K562 (cell line): ENCODE measurements at regions not wholly inside any gene's neighbourhood (a gene's known extent, or its start where the extent isn't known, plus 50 kb on each side); places are given as distances from the start of the nearest gene placed in this dataset.

ENCODE experiments used
- ADNP ChIP-seq: fragments of 200-800 bp; sonication (Bioruptor generic); IDR thresholded peaks from 2 replicates; pipeline ENCODE4 v1.6.1; 2016; ENCODE audit warnings: missing genetic modification characterization, missing compliant biosample characterization
- CLOCK ChIP-seq: fragments of 250-450 bp; sonication (Bioruptor Pico); IDR thresholded peaks from 2 replicates; pipeline ENCODE4 v1.4.0; 2020; ENCODE audit warnings: mild to moderate bottlenecking, moderate library complexity, borderline replicate concordance
- DMBX1 ChIP-seq: fragments of 250-450 bp; sonication (Bioruptor Pico); IDR thresholded peaks from 2 replicates; pipeline ENCODE4 v1.8.0; 2022; ENCODE audit warnings: inconsistent platforms, mild to moderate bottlenecking, moderate library complexity, borderline replicate concordance
- ELK3 ChIP-seq: fragments of 450-650 bp; formaldehyde crosslinking; IDR thresholded peaks from 2 replicates; pipeline ENCODE4 v1.4.0; 2020; ENCODE audit warnings: mild to moderate bottlenecking
- MCM3 ChIP-seq: fragments of 450-650 bp; IDR thresholded peaks from 2 replicates; pipeline ENCODE4 v1.6.1; 2016
- NFYB ChIP-seq: IDR thresholded peaks from 2 replicates; pipeline ENCODE4 v1.6.1; 2011; ENCODE audit warnings: mild to moderate bottlenecking, moderate library complexity; ENCODE audit not compliant: insufficient read length; ENCODE audit errors: extremely low read depth
- RNF219 ChIP-seq: fragments of 250-450 bp; sonication (Bioruptor Pico); IDR thresholded peaks from 2 replicates; pipeline ENCODE4 v1.5.0; 2022; ENCODE audit warnings: mild to moderate bottlenecking
- YY1 ChIP-seq, 3 experiments: IDR thresholded peaks; 2 replicates each; pipeline ENCODE4 v1.6.1; 2011; ENCODE audit warnings: low read length in 2 of 3, mild to moderate bottlenecking in 2 of 3, moderate library complexity in 2 of 3, borderline replicate concordance in 1 of 3, control low read depth in 1 of 3, low read depth in 1 of 3; ENCODE audit not compliant: insufficient read depth in 3 of 3, insufficient replicate concordance in 2 of 3, control insufficient read depth in 1 of 3, insufficient read length in 1 of 3; ENCODE audit errors: extremely low read depth in 1 of 3
- ZNF324 ChIP-seq: fragments of 250-450 bp; sonication (Bioruptor Pico); IDR thresholded peaks from 2 replicates; pipeline ENCODE4 v1.4.0; 2020; ENCODE audit warnings: mild to moderate bottlenecking
- TF ChIP-seq, protein P1 (sequence below): fragments of 250-450 bp; sonication (Bioruptor Pico); IDR thresholded peaks from 2 replicates; pipeline ENCODE4 v1.8.0; 2021; ENCODE audit warnings: borderline replicate concordance, mild to moderate bottlenecking, moderate library complexity; ENCODE audit not compliant: poor library complexity, severe bottlenecking

DNA sequence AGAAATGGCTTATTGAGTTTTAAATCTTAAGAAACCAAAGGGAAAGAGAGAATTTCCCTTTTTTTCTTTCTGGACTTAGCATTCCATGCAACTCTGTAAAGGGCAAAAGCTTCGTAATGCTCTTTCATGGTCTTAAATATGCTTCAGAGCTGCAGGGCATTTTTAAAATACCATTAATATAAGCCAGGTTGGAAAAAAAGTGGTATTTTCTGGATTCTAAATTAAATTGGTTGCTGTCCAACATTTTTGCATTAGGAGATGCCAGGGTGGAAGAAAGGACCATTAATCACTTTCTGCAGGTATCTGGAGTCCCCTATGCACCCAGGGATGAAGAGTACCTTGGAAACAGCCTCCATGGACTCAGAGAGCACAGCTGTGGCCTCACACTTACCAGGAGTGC is 215.1 kb upstream of the DAPK1 start (continued):
- TF ChIP-seq CLOCK (CRISPR knock-in tag) (no peak), NFYB (no peak), MCM3 (no peak), RNF219 (no peak), ZNF324 (CRISPR knock-in tag) (no peak), YY1 (IDR thresholded peaks at IDR 0.05; ENCODE audit: borderline replicate concordance in 1 of 3, control insufficient read depth in 1 of 3, extremely low read depth in 1 of 3, insufficient read depth in 3 of 3, insufficient read length in 1 of 3, insufficient replicate concordance in 2 of 3, low read depth in 1 of 3, low read length in 2 of 3) (no peak), DMBX1 (CRISPR knock-in tag) (no peak), ADNP (tag) (no peak), ELK3 (CRISPR knock-in tag) (no peak)
- TF ChIP-seq, protein P1, sequence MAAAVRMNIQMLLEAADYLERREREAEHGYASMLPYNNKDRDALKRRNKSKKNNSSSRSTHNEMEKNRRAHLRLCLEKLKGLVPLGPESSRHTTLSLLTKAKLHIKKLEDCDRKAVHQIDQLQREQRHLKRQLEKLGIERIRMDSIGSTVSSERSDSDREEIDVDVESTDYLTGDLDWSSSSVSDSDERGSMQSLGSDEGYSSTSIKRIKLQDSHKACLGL (CRISPR knock-in tag), result no peak
- TF ChIP-seq, all 486 proteins: peak for 0
